ENCODE measurements at regions not wholly inside any gene's neighbourhood (a gene's known extent, or its start where the extent isn't known, plus 50 kb on each side); places are given as distances from the start of the nearest gene placed in this dataset.

GRCh38 chrX:43002526-43003203 lies 224.7 kb upstream of the PPP1R2C start:
- no peak overlapping the region for H3K4me2 ChIP-seq (ENCODE audit: insufficient read depth, low read length)
- H4K20me1 ChIP-seq (ENCODE audit: insufficient read depth, low read length), result no peaks in the 10 kb centered on the region
- no peaks in the 10 kb centered on the region for H3K79me2 ChIP-seq (ENCODE audit: insufficient read depth, low read length)
- no peak for DNase-seq (ENCODE audit: insufficient read length, low spot score, missing footprints)
- no peak overlapping the region for H3K4me3 ChIP-seq (ENCODE audit: insufficient read depth, low read length)
- no peaks in the 10 kb centered on the region for H3K4me1 ChIP-seq (ENCODE audit: insufficient read depth, low read length)
- no peaks in the 10 kb centered on the region for H3K36me3 ChIP-seq (ENCODE audit: insufficient read depth, low read length)
- TF ChIP-seq CTCF (IDR thresholded peaks at IDR 0.05; ENCODE audit: extremely low read depth, low read depth, low read length), result no peak
- H2AFZ ChIP-seq (ENCODE audit: low read length), result no peak overlapping the region
- H3K27ac ChIP-seq (ENCODE audit: low read depth, low read length), result no peak overlapping the region
- H3K27me3 ChIP-seq (ENCODE audit: insufficient read depth, low read length), result no peaks in the 10 kb centered on the region
- H3K9me3 ChIP-seq (ENCODE audit: low read depth, low read length), result no peaks in the 10 kb centered on the region

GRCh38 chrX:43003204-43003565 lies 225.2 kb upstream of the PPP1R2C start:
- H3K9me3 ChIP-seq (ENCODE audit: low read depth, low read length), result no peaks in the 10 kb centered on the region
- no peaks in the 10 kb centered on the region for H3K4me1 ChIP-seq (ENCODE audit: insufficient read depth, low read length)
- TF ChIP-seq CTCF (IDR thresholded peaks at IDR 0.05; ENCODE audit: extremely low read depth, low read depth, low read length), result no peak
- no peaks in the 10 kb centered on the region for H4K20me1 ChIP-seq (ENCODE audit: insufficient read depth, low read length)
- H3K4me2 ChIP-seq (ENCODE audit: insufficient read depth, low read length), result no peak overlapping the region
- no peak overlapping the region for H3K4me3 ChIP-seq (ENCODE audit: insufficient read depth, low read length)
- no peak overlapping the region for H2AFZ ChIP-seq (ENCODE audit: low read length)
- DNase-seq (ENCODE audit: insufficient read length, low spot score, missing footprints), result no peak
- no peak overlapping the region for H3K27ac ChIP-seq (ENCODE audit: low read depth, low read length)
- no peaks in the 10 kb centered on the region for H3K27me3 ChIP-seq (ENCODE audit: insufficient read depth, low read length)
- H3K36me3 ChIP-seq (ENCODE audit: insufficient read depth, low read length), result no peaks in the 10 kb centered on the region
- H3K79me2 ChIP-seq (ENCODE audit: insufficient read depth, low read length), result no peaks in the 10 kb centered on the region

DNA sequence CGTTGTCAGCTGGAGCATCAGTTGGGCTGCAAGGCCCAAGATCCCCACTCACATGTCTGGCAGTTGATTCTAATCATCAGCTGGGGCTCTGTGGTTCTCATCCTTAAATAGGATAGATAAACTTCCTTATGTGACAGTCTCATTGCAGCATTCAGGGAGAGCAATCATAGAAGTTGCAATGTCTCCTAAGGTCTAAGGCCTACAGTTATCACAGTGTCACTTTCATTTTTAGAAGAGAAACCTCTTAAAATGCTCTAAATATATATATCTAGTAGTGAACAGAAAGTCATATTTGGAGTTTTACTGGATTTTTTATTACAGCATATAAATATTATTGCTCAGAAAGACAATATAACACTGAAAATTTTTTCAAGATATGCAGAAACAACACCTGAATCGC lies 226.0 kb upstream of the PPP1R2C start:
- no peak for DNase-seq (ENCODE audit: insufficient read length, low spot score, missing footprints)
- Histone ChIP-seq H3K27ac (ENCODE audit: low read depth, low read length) (no peak overlapping the region), H3K4me3 (ENCODE audit: insufficient read depth, low read length) (no peak overlapping the region), H3K27me3 (ENCODE audit: insufficient read depth, low read length) (no peaks in the 10 kb centered on the region), H3K9me3 (ENCODE audit: low read depth, low read length) (no peaks in the 10 kb centered on the region), H3K36me3 (ENCODE audit: insufficient read depth, low read length) (no peaks in the 10 kb centered on the region), H4K20me1 (ENCODE audit: insufficient read depth, low read length) (no peaks in the 10 kb centered on the region), H3K4me2 (ENCODE audit: insufficient read depth, low read length) (no peak overlapping the region), H3K79me2 (ENCODE audit: insufficient read depth, low read length) (no peaks in the 10 kb centered on the region), H2AFZ (ENCODE audit: low read length) (no peak overlapping the region), H3K4me1 (ENCODE audit: insufficient read depth, low read length) (no peaks in the 10 kb centered on the region)
- TF ChIP-seq CTCF (IDR thresholded peaks at IDR 0.05; ENCODE audit: extremely low read depth, low read depth, low read length), result no peak

DNA sequence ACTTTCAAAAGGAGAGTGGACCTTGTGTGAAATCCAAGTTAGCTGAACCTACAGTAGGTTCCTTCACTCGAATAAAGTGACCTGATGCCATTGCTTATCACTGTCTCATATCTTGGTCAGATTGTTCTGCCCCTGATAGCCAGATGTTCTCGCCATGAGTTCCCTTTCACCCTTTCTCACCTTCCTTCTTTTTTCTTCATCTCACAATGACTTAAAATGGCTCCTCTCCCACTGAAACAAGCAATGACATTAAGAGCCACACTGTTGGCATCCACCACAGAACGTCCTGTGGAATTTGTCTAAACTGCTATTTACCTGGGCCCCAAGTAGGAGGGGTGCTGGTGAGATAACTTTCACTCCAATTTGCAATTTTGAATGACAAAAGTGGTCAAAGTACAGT lies 227.6 kb upstream of the PPP1R2C start:
- Histone ChIP-seq H3K4me3 (ENCODE audit: insufficient read depth, low read length) (no peak overlapping the region), H3K27me3 (ENCODE audit: insufficient read depth, low read length) (no peaks in the 10 kb centered on the region), H4K20me1 (ENCODE audit: insufficient read depth, low read length) (no peaks in the 10 kb centered on the region), H3K4me2 (ENCODE audit: insufficient read depth, low read length) (no peak overlapping the region), H3K9me3 (ENCODE audit: low read depth, low read length) (no peaks in the 10 kb centered on the region), H3K36me3 (ENCODE audit: insufficient read depth, low read length) (no peaks in the 10 kb centered on the region), H2AFZ (ENCODE audit: low read length) (no peak overlapping the region), H3K4me1 (ENCODE audit: insufficient read depth, low read length) (no peaks in the 10 kb centered on the region), H3K27ac (ENCODE audit: low read depth, low read length) (no peak overlapping the region), H3K79me2 (ENCODE audit: insufficient read depth, low read length) (no peaks in the 10 kb centered on the region)
- no peak for DNase-seq (ENCODE audit: insufficient read length, low spot score, missing footprints)
- no peak for TF ChIP-seq CTCF (IDR thresholded peaks at IDR 0.05; ENCODE audit: extremely low read depth, low read depth, low read length)

Measured in osteoblast (primary cell).